ENCODE measurements at regions not wholly inside any gene's neighbourhood (a gene's known extent, or its start where the extent isn't known, plus 50 kb on each side); places are given as distances from the start of the nearest gene placed in this dataset.

DNA sequence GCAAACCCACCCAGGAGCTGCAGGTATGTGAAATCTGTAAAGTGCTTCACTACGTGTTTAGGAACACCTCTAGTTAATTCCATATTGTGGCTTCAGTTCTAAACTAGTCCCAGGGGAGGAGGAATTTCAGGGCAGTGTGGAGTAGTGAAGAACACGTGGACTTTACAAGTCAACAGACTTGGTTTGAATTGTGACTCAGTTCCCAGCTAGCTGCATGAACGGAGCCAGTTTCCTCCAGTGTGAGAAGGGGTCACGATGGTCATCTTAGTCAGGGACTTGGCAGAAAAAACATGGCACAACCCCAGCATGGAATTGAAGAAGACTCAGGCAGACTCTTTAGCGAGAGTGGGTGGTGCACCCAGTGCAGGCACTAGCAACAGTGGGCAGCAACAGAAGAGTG lies 175.7 kb upstream of the UBL3 start:
- DNase-seq, result no peak

DNA sequence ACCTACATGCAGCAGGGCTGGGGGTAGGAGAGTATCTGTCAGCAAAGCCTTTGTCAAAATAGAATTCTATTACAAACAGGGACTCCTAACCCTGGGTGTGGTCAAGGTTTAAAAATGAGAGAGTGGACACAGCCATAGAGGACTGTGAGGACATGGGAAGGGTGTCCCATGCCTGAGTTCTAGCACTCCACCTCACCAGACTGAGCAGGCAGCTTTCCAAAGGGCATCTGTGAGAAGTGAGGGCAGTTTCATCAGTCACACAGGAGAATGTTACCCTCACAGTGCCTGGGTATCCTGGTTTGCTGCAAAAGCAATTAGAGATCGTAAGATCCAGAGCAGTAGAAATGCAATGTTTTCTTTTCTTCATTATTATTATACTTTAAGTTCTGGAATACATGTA lies 174.9 kb upstream of the UBL3 start:
- DNase-seq, result no peak

DNA sequence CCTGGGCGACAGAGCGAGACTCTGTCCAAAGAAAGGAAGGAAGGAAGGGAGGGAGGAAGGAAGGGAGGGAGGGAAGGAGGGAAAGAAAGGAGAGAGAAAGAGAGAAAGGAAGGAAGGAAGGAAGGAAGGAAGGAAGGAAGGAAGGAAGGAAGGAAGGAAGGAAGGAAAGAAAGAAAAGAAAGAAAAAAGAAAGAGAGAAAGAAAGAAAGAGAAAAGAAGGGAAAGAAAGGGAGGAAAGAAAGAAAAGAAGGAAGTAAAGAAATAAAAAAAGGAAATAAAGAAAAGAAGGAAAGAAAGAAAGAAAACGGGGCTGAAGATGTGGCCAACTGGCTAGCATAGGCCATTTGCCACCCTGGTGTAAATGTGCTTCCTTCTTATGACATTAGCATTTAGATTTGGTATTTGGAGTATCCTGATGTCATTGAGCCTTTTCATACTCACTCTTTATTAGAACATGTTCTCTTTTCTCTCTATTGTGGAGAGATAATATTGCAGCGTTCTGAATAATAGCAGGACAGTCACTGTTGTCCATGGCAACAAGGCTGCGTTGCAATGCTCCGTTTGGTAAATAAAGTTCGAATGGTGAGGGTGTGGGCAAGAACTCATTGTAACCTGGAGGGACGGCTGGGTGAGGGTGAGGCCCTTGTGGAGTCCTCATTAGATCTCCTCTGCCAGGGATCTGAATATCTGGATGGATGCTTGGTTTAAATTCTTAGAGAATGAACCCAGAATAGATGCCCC lies 173.9 kb upstream of the UBL3 start:
- no peak for DNase-seq

DNA sequence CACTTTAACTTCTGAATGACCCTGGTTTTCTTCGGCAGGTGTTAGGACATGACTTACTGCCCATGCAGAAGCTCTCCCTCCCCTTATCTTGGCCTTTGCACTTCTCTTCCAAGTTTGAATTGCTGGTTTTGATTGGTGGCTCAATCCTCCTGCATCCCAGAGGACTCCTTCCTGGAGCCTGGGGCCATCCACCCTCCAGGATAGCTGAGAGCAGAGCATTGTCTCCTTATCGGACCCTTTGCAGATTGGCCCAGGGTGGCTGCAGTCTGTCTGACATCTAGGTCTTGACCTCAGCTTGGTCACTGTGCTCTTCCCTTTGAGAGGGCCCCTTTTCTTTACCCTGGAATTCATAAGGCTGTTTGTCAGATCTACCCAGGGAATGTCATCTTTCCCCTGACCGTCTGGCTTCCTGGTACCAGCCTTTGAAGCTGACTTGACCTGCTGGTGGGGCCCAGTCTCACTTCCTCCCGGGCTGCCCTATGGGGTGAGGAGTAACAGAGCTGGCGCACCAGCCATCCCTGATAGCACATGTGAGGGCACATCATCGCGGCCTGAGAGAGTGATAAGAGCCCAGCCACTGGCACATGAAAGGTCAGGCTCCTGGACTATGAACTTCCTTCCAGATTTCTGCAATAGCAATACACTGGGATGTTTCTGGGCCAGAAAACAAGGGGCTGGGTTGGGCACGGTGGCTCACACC lies 172.9 kb upstream of the UBL3 start:
- DNase-seq, result no peak

DNA sequence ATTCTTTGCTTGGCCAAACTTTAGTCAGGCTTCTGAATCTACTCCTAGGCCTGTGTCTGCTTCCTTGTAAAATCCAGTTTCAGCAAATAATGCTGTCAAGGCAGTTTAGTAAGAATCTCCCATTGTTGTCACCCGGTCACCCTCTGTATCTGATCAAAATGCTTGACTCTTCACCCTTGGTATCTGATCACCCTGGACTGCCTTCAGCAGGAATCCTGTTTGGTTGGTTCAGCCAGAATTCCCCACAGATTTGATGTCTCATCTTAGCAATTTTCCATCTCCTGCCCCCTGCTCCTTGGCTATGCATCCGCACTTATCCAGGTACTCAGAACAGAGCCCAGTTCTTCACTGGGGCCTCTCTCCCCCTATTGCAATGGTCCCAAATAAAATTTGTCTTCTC lies 172.4 kb upstream of the UBL3 start:
- DNase-seq, result no peak

DNA sequence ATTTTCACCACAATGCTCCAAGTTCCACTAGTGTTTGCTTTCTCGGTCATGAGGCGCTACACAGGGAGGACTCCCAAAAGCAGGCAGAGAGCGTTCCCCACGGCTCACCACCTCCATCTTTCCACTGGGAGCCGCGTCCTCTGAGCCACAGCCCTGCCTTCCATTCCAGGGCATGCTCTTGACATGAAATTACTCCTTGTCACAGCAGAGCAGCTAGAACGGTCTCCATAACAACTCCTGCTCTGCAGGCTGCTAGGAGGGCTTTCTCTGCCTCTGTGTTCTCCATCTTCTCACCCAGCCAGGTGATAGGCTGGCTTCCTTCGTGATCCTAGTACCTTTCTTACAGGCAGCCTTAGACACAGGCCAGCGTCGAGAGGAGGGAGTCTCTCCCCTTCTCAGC lies 171.8 kb upstream of the UBL3 start:
- DNase-seq, result no peak

DNA sequence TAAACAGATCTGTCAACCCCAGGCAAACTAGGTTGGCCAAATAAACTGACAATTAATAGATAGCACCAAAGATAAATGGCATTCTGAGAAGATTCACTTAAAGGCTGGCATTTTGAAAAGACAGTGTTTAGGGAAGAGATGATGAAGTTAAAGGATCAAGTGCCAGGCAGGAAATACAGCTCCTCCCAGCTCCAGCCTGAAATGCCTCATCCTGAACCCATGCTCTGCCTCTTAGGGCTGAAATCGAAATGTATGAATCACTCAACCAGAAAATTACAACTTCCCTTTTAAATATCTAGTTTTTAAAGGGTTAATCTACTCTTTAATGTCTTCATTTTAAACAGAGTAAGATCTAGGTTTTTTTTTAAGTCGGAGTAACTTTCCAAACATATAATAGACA lies 171.2 kb upstream of the UBL3 start:
- no peak for DNase-seq

DNA sequence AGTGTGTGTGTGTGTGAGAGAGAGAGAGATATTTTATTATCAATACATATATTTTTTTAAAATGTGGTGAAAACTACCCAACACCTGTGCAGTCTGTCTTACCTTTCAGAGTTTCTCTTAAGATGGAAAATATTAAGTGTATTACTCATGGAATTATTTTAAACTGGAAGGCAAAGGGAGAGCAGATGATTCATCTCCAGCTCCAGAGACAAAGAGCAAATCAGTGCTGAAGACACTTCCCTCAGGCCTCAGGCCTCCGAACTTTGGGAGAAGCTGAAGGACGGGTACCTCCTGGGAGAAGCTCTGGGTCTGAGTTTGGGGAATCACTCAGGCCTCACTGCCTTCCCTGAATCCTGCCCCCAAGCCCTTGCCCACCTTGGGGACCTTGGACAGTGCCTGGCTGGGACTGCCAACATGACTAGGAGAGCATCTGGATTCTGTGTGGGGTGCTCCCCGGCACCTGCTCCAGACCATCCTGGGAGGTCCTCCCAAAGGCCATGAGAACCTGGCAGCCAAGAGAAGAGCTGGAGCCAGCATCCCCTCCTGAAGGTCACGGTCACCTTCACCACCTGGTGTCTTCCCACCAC lies 170.4 kb upstream of the UBL3 start:
- no peak for DNase-seq

DNA sequence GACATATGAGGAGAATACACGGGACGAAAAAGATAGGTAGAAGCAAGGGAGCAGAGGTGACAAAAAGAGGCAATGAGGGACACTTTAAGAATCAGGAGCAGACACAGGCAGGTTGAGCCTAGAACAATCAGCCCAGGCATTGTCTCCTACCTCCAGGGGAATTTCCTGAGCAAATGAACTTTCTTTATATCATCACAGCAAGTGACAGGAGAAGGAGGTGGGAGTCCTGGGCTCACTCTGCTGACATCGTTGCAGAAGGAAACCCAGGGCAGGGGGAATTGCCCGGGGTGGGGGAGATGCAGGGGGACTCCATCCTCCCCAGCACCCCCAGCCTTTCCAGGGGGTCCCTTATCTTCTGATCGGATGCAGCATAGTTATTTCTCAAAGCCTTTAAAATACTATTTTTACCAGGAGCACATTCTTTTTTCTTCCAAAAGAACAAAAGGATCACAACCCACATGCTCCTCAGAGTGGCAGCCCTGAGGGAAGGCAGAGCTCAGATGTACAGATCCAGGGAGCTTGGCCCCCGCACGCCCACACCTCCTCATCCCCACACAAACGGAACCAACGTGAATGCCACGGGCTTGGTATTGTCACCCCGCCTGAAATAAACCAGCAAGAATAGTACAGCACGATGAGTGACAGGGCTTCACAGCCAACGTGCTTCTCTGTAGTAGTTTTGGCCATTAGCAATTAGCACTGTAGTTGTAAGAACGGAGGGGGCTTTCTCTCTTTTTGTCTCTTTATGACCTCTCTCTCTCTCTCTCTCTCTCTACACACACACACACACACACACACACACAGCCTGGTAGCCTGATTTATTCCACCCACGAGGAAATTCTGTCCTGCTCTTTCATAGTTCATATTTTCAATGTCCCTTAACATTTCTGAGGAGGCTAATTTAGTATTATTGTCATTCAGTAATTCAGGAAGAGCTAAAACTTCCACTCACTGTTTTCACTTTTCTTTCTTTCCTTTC lies 169.5 kb upstream of the UBL3 start:
- no peak for DNase-seq

DNA sequence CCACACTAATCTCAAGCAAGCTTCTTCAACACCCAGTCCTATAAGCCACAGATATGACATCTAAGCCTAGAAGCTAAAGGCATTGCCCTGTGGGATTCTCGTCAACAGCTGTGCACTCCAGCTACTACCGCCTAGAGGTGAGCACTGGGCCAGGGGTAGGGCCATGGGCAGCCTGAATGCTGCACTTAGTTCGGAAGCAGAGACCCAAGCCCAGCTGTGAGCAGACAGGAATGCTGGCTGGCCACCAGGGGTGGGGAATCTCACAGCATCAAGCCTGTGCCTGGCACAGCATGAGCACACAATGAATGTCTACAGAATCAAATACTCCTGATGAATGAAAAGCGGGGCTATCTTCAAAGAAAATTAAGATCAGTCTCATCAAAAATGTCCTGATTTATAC lies 167.5 kb upstream of the UBL3 start:
- no peak for DNase-seq

DNA sequence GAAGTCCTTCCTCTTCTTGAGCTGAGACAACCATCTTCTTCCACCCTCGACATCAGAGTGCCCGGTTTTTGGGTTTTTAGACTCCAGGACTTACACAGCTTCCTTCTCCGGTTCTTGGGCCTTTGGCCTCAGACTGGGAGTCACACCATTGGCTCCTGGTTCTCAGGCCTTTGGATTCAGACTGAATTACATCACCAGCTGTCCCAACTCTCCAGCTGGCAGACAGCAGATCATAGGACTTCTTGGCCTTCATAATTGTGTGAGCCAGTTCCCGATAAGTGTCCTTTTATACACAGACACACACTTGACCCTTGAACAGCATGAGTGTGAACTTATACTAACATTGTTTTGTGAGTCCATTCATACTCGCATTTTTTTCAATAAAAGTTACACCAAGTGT lies 166.0 kb upstream of the UBL3 start:
- DNase-seq, result no peak

DNA sequence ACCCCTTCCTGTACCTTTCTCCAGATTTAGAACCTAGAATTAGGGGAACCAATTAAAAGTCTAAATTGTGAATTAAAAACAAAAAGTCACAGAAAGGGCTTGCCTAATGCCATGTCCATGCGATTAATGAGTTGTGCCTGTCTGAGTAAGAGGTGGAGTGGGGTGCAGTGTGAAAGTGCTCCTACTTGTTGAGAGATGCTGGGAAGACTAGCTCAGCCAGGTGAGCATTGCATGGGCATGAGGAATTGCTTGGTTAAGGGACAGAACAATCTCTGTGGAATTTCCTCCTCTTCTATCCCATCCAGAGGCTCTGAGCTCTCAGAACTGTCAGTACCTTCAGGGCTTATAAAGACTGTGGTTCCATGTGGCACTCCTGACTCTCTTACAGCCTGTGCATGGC lies 159.0 kb upstream of the UBL3 start:
- DNase-seq, result no peak

DNA sequence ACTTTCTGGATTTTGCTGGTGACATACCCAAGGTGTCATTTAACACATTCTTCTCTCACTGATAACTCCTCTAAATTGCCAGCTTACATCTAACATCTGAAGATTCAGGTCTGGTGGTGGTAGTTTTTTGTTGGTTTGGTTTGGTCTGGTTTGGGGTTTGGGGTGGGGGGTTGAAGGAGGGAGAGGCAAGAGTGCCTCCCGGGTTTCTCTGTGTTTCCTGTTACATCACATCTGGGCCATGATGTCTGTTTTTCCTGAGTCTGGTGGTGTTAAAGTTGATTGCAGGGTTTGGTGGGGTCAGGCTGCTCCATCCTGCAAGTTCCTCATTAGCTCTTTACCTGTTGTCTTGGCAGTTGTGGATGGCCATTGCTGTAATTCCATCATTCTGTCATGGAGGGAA lies 155.8 kb upstream of the UBL3 start:
- no peak for DNase-seq

DNA sequence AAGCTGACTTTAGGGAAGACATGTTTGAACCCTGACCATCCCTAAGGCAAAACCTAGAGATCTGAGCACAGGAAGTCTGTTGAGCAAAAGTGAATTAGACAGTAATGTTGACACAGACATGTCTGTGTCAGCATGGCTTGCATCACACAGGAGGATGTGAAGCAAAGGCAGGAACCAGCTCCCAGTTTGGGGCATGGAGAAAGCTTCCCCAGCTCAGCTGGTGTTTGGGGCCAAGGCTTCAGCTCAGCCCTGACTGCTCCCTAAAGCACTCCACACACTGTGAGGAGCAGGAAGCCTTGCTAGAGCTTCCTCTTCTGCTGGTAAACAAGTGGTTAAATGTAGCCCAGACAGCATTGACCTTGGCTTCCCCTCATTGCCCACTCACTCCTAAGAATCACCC lies 153.8 kb upstream of the UBL3 start:
- DNase-seq, result no peak

DNA sequence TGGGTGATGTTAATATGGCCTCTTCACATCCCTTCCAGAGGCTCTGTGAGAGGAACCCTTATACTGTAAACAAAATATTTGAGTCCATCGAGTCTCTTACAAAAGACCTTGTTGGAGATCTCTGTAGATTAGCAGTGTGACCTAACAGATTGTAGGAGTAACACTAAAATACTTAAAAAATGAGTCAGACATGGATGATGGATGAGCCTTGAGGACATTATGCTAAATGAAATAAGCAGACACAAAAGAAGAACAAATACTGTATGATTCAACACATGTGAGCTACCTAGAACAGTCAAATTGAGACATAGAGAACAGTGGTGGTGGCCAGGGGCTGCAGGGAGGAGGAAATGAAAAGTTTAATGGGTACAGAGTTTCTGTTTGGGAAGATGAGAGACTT lies 152.2 kb upstream of the UBL3 start:
- no peak for DNase-seq

DNA sequence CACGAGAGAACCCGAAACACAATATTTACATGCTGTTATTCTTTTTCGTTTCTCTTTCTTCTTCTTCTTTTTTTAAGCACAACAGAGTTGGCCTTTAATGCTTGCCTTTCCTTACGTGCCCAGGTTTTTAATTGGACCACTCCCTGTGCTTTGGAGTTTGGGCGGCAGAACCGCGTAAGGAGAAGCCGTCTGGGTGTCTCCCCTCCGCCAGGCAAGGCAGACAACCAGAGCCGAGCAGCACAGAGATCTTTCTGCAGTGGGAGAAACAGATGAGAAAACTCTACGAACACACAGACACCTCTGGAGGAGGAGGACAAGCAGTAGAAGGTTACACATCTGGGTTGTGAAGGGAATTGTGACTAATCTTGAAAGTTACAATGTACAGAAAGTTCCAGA lies 150.0 kb upstream of the UBL3 start:
- no peak for DNase-seq

DNA sequence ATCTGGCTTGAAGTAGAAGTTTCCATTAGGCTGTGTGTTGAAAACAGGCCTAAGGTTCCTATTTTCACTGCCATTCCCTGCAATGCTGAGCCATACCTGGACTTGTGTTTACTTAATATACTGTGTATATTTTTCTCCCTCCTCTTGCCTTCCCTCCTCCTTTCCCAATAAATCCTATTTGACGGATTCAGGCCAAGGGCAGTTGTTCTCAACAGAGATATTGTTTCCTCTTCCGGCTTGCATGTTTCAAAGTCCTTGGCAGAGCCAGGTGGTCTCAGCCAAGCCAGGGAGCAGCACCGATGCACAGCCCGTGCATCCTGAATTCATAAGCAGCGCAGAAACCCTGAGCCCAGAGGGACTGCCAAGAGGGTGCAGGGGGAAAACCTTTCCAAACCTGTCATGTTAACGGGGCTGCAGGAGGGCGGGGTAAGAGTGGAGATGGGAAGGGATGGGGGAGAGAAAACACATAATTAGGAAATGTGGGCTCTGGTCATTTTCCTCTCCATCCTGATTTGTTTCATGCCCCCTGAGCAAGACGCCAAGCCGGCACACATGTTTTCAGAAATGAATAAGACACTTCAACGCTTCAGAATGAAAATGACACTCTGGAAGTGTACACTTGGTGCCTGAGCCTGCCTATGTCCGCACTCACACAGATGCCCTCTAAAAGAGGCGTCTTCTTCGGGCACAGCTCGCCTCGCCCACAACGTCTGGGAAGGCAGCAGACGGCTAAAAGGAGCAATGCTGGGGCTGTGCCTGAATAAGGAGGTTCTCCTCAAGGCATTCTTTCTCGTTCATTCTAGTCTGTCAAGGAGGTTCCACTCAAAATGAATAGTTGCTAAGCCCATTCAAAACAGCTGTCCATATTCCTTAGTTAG lies 149.3 kb upstream of the UBL3 start:
- DNase-seq, result no peak

DNA sequence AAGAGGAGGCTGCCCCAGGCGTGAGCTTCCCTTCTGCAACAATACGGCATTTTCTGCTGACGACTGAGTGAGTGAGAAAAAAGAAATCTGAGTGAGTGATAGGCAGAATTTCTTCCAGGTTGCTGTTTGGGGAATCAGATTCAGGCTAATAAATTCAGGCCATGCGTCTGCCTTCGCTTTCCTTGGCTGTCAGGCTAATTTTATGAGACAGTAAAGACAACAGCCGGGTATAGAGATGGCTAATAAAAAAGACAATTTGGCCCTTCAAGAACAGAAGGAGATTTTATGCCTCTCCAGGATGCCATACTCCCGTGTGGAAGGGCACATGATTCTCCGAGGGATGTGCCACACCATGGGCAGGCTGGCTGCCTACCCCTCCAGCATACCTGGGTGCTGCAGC lies 145.9 kb upstream of the UBL3 start:
- no peak for DNase-seq

DNA sequence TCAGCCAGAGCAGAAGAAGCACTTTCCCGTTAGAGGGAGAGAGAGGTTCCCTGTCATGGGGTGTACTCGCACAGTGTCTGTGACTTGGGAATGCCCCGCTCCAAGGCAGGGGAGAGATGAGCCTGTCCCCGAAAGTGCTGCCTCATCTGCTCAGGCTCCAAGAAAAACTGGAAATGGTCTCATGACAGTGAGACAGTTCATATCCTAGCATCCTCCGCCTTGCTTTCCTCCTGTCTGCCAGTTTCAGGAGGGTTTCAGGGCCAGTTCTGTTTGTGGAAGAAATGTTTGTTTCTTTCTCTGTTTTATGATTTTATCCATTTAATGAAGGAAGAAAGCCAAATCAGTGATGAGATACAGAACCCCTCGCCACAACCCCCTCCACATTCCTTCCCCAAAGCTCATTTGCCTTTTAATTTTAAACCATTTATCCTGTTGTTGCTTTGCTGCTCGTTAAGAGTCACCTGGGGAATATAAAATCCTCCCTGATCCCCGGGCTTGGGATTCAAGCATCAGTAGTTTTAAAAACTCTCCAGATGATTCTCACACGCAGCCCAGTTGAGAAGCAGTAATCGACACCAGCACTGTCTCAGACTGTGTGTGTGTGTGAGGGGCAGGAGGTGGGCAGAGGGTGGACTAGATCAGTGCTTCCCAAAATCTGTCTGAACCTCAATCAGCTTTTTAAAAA lies 144.6 kb upstream of the UBL3 start:
- no peak for DNase-seq

DNA sequence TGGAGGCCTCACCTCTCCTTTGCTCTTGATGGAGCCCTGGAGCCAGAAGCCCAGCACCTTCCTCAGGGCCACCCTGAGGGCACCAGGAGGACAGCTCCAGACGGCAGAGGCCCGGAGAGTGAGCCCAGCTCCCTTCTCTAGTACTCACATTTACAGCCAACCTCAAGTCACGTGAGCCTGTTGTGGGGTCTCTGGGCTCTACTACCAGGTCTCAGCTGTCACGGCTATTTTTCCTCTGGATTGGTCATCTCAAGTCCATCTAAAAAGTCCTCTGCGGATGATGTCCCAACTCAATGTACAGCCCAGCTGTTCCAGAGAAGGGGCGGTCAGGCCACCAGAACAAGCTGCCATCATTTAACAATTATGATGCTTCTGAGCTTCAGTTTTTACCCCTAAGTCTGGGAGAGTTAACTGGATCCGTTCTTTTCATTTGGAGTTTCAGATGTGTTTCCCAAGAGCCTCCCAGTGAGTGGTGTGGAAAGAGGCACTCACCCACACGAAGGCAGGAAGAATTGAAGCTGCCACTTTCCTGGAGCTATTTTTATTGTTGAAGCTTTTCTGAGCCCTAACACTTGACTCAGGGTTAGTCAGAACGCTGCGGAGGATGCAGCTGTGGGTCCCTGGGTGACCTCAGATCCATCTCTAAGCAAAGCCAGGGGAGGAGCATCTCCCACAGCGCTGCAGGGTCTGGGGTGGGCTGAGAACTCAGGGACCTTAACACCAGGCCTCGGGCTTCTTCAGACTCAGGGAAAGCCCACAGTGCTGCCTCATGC lies 143.5 kb upstream of the UBL3 start:
- no peak for DNase-seq

DNA sequence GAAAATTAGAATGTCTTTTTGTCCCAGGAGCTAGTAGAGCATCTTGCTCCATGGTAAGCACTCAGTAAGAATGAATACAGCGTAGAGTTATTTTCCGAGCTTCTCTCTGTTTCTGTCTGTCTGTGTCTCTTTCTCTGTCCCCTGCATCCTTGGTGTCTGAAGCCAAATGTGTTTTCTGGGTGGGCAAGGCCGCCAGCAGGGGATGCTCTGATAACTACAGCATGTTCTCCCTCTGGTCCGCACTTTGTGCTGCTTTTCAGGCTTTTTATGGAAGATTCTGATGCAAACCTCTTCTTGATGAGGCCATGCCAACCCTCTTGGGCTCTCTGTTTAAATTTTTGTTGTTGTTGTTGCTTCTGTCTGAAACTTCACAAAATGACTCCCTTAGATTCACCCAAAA lies 142.8 kb upstream of the UBL3 start:
- DNase-seq, result no peak

Data from SIG-M5 (cell line).